Natural killer cell (primary cell): ENCODE measurements at regions not wholly inside any gene's neighbourhood (a gene's known extent, or its start where the extent isn't known, plus 50 kb on each side); places are given as distances from the start of the nearest gene placed in this dataset.

Experiments
- ATAC-seq, 3 donors: fragments of 150-1000 bp in 2 of 3; fragments of 200-7000 bp in 1 of 3; cut with Tn5 transposase; 1 replicate in 1 of 3; 2 replicates in 2 of 3; pipeline ENCODE4 v1.10.0; 2021; ENCODE audit warnings: mild to moderate bottlenecking in 2 of 3, moderate library complexity in 2 of 3
- DNase-seq, 2 donors: peaks; one replicate each; pipeline versions ENCODE4 v3.0.0 to v3.0.0-alpha.2; 2013 to 2021; ENCODE audit warnings: mixed read lengths in 1 of 2
- H3K27ac ChIP-seq: one replicate; pipeline ENCODE4 v1.5.1; 2013; ENCODE audit warnings: mild to moderate bottlenecking, low read length
- H3K27me3 ChIP-seq: one replicate; pipeline ENCODE4 v1.6.1; 2013; ENCODE audit warnings: low read length; ENCODE audit not compliant: control insufficient read depth, insufficient read depth
- H3K36me3 ChIP-seq: one replicate; pipeline ENCODE4 v1.6.1; 2013; ENCODE audit warnings: low read length; ENCODE audit not compliant: control insufficient read depth, insufficient read depth
- H3K4me1 ChIP-seq: one replicate; pipeline ENCODE4 v1.6.1; 2013; ENCODE audit warnings: low read length; ENCODE audit not compliant: control insufficient read depth, insufficient read depth
- H3K4me3 ChIP-seq: one replicate; pipeline ENCODE4 v1.5.1; 2013; ENCODE audit warnings: low read length
- H3K9me3 ChIP-seq: one replicate; pipeline ENCODE4 v1.6.1; 2013; ENCODE audit warnings: low read length; ENCODE audit not compliant: control insufficient read depth, insufficient read depth
- H3K27ac Mint-ChIP-seq, 2 donors: one replicate each; pipeline ENCODE4 v1.8.0; 2022; ENCODE audit warnings: mild to moderate bottlenecking in 2 of 2, mixed read lengths in 2 of 2, moderate library complexity in 1 of 2
- H3K27me3 Mint-ChIP-seq, 2 donors: one replicate each; pipeline ENCODE4 v1.8.0; 2022; ENCODE audit warnings: low read depth in 2 of 2, mixed read lengths in 2 of 2
- H3K36me3 Mint-ChIP-seq: one replicate; pipeline ENCODE4 v1.8.0; 2022; ENCODE audit warnings: mixed read lengths
- H3K4me1 Mint-ChIP-seq, 2 donors: one replicate each; pipeline ENCODE4 v1.8.0; 2022; ENCODE audit warnings: mixed read lengths in 2 of 2
- H3K4me3 Mint-ChIP-seq: one replicate; pipeline ENCODE4 v1.8.0; 2022; ENCODE audit warnings: mild to moderate bottlenecking, moderate library complexity, mixed read lengths
- H3K9me3 Mint-ChIP-seq, 2 donors: one replicate each; pipeline ENCODE4 v1.8.0; 2022; ENCODE audit warnings: mixed read lengths in 2 of 2
- CTCF ChIP-seq: fragments of 200-600 bp; IDR thresholded peaks from one replicate; pipeline ENCODE4 v1.8.0; 2022; ENCODE audit warnings: antibody characterized with exemption
- intact Hi-C: fragments of 100-400 bp; cut with micrococcal nuclease; formaldehyde crosslinking; loops from one replicate; pipeline ENCODE4 v1.14.2; 2022

- H3K36me3 Mint-ChIP-seq: peaks cover 16% of the 10 kb centered on the region
- DNase-seq: no peak
- H3K27ac Mint-ChIP-seq: no peak overlapping the region
- H3K4me1 Mint-ChIP-seq: no peaks in the 10 kb centered on the region
- TF ChIP-seq CTCF: no peak
- H3K4me3 Mint-ChIP-seq: no peak overlapping the region
- H3K4me1 ChIP-seq: no peaks in the 10 kb centered on the region
- H3K36me3 ChIP-seq: no peaks in the 10 kb centered on the region
- intact Hi-C loops: no loop called here
- H3K4me3 ChIP-seq: no peak overlapping the region
- peaks cover 10 to 26% of the 10 kb centered on the region in 2 donors for H3K9me3 Mint-ChIP-seq
- H3K27ac ChIP-seq: no peak overlapping the region
- H3K9me3 ChIP-seq: no peaks in the 10 kb centered on the region
- H3K27me3 ChIP-seq: no peaks in the 10 kb centered on the region
- ATAC-seq: no peak
- H3K27me3 Mint-ChIP-seq: no peaks in the 10 kb centered on the region
Observed at GRCh38 chr1:190046231-190046630, 431.4 kb downstream of the BRINP3 start.
